ENCODE measurements at regions not wholly inside any gene's neighbourhood (a gene's known extent, or its start where the extent isn't known, plus 50 kb on each side); places are given as distances from the start of the nearest gene placed in this dataset.

DNA sequence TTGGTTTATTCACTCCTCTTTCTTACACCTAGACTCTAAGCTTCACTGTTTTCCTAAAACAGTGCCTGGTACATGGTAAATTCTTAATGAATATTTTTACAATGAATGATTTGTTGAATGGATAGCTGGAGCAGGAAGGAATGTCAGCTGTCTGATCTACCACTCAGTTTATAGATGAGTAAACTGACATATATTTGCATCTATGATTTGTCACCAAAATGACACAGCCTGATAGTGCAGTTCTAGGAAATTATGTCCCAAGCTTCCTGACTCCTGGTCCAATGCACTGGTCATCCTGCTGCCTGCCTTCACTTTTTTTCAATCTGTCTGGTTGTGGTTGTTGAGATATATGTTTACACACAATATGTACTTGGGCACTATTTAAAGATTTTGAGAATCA is 651.7 kb upstream of the WWC1 start:
- Histone ChIP-seq H3K4me2 (ENCODE audit: low read length) (no peak overlapping the region), H3K27ac (ENCODE audit: low read depth, low read length, poor library complexity, severe bottlenecking) (no peak overlapping the region)

GRCh38 chr5:167642181-167642580 is 649.3 kb upstream of the WWC1 start:
- no peaks in the 10 kb centered on the region for H3K36me3 ChIP-seq (ENCODE audit: insufficient read depth, low read length)
- no peaks in the 10 kb centered on the region for H3K79me2 ChIP-seq (ENCODE audit: insufficient read depth, low read length)
- H3K4me2 ChIP-seq (ENCODE audit: low read length) = no peak overlapping the region
- no peaks in the 10 kb centered on the region for H3K9me3 ChIP-seq (ENCODE audit: low read length)
- no peak for TF ChIP-seq EZH2 (IDR thresholded peaks at IDR 0.05; ENCODE audit: borderline replicate concordance, low read length)
- TF ChIP-seq, protein P1, sequence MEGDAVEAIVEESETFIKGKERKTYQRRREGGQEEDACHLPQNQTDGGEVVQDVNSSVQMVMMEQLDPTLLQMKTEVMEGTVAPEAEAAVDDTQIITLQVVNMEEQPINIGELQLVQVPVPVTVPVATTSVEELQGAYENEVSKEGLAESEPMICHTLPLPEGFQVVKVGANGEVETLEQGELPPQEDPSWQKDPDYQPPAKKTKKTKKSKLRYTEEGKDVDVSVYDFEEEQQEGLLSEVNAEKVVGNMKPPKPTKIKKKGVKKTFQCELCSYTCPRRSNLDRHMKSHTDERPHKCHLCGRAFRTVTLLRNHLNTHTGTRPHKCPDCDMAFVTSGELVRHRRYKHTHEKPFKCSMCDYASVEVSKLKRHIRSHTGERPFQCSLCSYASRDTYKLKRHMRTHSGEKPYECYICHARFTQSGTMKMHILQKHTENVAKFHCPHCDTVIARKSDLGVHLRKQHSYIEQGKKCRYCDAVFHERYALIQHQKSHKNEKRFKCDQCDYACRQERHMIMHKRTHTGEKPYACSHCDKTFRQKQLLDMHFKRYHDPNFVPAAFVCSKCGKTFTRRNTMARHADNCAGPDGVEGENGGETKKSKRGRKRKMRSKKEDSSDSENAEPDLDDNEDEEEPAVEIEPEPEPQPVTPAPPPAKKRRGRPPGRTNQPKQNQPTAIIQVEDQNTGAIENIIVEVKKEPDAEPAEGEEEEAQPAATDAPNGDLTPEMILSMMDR (IDR thresholded peaks at IDR 0.05; ENCODE audit: low read length) = no peak
- H3K27me3 ChIP-seq (ENCODE audit: insufficient read depth, low read length) = no peaks in the 10 kb centered on the region
- H4K20me1 ChIP-seq (ENCODE audit: insufficient read depth, low read length) = no peaks in the 10 kb centered on the region
- H3K9ac ChIP-seq (ENCODE audit: low read length) = no peak overlapping the region
- no peaks in the 10 kb centered on the region for H3K9me2 ChIP-seq (ENCODE audit: low read depth, low read length)
- no peak overlapping the region for H2AFZ ChIP-seq (ENCODE audit: low read length)
- H3K4me1 ChIP-seq (ENCODE audit: insufficient read depth, low read length, severe bottlenecking) = no peaks in the 10 kb centered on the region
- no peak overlapping the region for H3K4me3 ChIP-seq (ENCODE audit: low read depth, low read length, poor library complexity, severe bottlenecking)
- H3F3A ChIP-seq (ENCODE audit: insufficient read depth, low read length) = no peaks in the 10 kb centered on the region
- no peak overlapping the region for H3K27ac ChIP-seq (ENCODE audit: low read depth, low read length, poor library complexity, severe bottlenecking)

More for the DNA sequence above, 651.7 kb upstream of the WWC1 start:
- Histone ChIP-seq H3K9me3 (ENCODE audit: low read length) (no peaks in the 10 kb centered on the region), H3K36me3 (ENCODE audit: insufficient read depth, low read length) (no peaks in the 10 kb centered on the region), H2AFZ (ENCODE audit: low read length) (no peak overlapping the region), H3K27me3 (ENCODE audit: insufficient read depth, low read length) (no peaks in the 10 kb centered on the region), H3F3A (ENCODE audit: insufficient read depth, low read length) (no peaks in the 10 kb centered on the region), H3K4me1 (ENCODE audit: insufficient read depth, low read length, severe bottlenecking) (no peaks in the 10 kb centered on the region), H3K9ac (ENCODE audit: low read length) (no peak overlapping the region), H3K4me3 (ENCODE audit: low read depth, low read length, poor library complexity, severe bottlenecking) (no peak overlapping the region), H3K9me2 (ENCODE audit: low read depth, low read length) (no peaks in the 10 kb centered on the region), H3K79me2 (ENCODE audit: insufficient read depth, low read length) (no peaks in the 10 kb centered on the region), H4K20me1 (ENCODE audit: insufficient read depth, low read length) (no peaks in the 10 kb centered on the region)
- no peak for TF ChIP-seq EZH2 (IDR thresholded peaks at IDR 0.05; ENCODE audit: borderline replicate concordance, low read length)
- TF ChIP-seq, protein P1 (IDR thresholded peaks at IDR 0.05; ENCODE audit: low read length) = no peak

DNA sequence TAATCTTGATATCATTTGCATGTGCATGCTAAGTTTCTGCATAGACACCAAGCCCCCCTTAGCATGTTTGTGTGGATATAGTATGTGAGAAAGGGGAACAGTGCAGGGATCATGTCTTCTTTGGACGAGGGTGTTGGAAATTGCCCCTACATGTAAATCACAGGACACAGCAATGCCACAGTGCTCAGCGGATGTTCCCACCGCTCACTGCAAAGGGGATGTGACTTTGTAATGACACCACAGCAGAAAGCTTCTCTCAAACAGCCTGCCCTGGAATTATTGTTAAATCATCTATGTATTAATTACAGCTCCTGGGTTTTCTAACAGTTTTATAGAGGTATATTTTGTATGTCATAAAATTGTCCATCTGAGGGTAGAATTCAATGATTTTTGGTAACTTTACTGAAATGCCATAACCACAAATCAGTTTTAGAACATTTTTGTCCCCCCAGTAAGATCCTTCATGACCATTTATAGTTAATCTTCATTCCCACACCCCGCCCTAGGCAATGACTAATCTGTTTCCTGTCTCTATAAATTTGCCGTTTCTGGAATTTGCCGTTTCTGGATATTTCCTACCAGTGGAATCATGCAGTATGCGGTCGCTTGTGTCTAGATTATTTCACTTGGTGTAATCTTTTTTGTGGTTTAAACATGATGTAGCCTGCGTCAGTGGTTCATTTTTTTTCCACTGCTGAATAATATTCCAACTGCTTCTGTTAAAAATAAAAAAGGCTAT is 648.5 kb upstream of the WWC1 start:
- Histone ChIP-seq H3K27ac (ENCODE audit: low read depth, low read length, poor library complexity, severe bottlenecking) (no peak overlapping the region), H3F3A (ENCODE audit: insufficient read depth, low read length) (no peaks in the 10 kb centered on the region), H3K9me2 (ENCODE audit: low read depth, low read length) (no peaks in the 10 kb centered on the region), H3K9ac (ENCODE audit: low read length) (no peak overlapping the region), H3K79me2 (ENCODE audit: insufficient read depth, low read length) (no peaks in the 10 kb centered on the region), H3K4me1 (ENCODE audit: insufficient read depth, low read length, severe bottlenecking) (no peaks in the 10 kb centered on the region), H4K20me1 (ENCODE audit: insufficient read depth, low read length) (no peaks in the 10 kb centered on the region), H2AFZ (ENCODE audit: low read length) (no peak overlapping the region), H3K4me3 (ENCODE audit: low read depth, low read length, poor library complexity, severe bottlenecking) (no peak overlapping the region), H3K4me2 (ENCODE audit: low read length) (no peak overlapping the region), H3K9me3 (ENCODE audit: low read length) (no peaks in the 10 kb centered on the region), H3K36me3 (ENCODE audit: insufficient read depth, low read length) (no peaks in the 10 kb centered on the region), H3K27me3 (ENCODE audit: insufficient read depth, low read length) (no peaks in the 10 kb centered on the region)
- TF ChIP-seq EZH2 (IDR thresholded peaks at IDR 0.05; ENCODE audit: borderline replicate concordance, low read length) = no peak
- TF ChIP-seq, protein P1 (IDR thresholded peaks at IDR 0.05; ENCODE audit: low read length) = no peak
